NCI-H526 (cell line): ENCODE measurements at regions not wholly inside any gene's neighbourhood (a gene's known extent, or its start where the extent isn't known, plus 50 kb on each side); places are given as distances from the start of the nearest gene placed in this dataset.

Experiments
- DNase-seq, 2 experiments: peaks; one replicate each; lab custom pipeline; 2025; lab: John Stamatoyannopoulos, UW

DNA sequence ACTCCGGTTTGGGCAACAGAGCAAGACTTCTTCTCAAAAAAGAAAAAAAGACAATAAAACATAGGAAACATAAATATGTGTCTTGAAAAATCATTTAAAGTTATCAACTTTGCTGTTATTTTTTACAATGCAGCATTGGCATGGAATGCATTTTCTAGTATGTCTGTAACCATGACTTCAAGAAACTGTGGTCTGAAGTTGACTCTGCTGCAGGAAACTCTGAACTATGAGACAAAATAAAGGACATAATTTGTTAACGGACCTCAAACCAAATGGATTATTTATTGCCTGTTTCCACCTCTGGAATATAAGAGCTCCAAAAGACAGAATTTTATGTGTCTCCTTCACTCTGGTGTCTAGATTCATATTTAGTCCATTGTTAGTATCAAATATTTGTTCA is 79.1 kb downstream of the TRIB2 start:
- DNase-seq: no peak

- DNase-seq: no peak
Measured at GRCh38 chr2:12796657-12797056, 79.9 kb downstream of the TRIB2 start.

GRCh38 chr2:12797815-12798214 is 81.1 kb downstream of the TRIB2 start:
- no peak for DNase-seq

DNA sequence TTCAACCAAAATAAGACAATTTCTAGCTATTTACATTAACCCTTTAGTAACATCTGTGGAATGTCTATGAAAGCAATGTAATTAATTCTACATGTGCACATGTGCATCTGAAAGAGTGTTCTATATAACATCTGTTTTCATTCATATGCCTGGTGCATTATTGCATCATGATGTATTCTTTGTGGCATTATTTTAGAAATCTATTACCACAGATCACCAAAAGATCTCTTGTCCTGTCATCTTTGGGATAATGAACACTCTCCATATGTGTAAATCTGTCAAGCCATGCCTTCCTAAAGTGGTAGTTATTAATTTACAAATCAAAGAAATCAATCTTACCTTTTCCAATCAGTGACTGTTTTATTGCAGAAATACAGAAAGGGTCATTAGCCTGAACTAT is 86.9 kb downstream of the TRIB2 start:
- no peak for DNase-seq

DNA sequence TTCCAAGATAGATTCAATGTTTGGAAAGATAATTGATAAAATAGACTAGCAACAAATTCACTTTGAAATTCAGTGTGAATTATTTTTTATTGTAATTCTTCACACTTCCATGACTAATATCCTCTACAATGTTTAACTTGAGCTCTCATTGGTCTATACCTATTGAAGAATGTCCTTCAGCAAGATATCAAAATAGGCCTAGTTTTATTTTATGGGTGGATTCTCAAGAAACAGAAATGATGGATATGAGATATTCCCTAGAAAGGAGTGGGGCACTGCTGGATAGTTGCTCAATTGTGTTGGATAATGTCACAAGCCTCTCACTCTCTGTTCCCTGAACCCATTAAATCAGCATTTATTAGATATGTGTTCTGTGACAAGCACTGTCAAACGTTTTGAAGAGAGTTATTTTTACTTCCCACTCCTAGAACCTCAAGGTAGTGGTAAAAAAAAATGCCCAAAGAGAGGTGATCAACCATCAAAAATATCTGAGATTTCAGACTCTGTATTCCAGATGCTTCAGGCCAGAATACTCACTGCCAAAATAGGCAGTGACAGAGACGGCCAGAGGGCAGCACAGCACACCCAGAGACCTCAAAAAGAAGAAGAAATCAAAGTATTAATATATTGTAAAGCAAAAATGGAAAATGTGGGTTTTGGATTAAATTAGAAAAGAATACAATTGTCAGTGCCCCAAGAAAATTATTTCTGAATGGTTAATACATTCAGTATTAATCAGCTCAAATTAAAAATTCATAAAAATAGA is 87.5 kb downstream of the TRIB2 start:
- no peak for DNase-seq

GRCh38 chr2:12805033-12805432 is 88.3 kb downstream of the TRIB2 start:
- no peak for DNase-seq

- no peak for DNase-seq
Measured at GRCh38 chr2:12806549-12807242, 90.0 kb downstream of the TRIB2 start.

GRCh38 chr2:12807907-12808810 is 91.4 kb downstream of the TRIB2 start:
- no peak for DNase-seq

DNA sequence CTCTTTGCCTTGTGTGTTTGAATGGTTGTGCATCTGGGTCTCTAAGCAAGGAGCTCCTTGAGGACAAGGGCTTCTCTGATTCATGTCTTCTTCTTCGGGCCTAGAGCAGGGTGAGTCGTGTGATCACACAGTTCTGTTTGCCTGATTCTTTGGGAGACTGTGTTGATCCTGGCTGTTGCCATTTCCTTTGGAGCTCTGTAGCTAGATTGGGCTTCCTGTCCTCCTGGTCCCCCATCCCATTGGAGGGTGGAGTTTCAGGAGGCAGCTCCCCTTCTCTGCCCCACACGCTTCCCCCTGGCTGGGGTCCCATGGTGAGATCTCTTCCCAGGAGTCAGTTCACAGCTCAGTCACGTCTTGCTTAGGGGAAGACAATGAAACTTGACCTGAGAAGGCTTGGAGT is 92.8 kb downstream of the TRIB2 start:
- DNase-seq: no peak

DNA sequence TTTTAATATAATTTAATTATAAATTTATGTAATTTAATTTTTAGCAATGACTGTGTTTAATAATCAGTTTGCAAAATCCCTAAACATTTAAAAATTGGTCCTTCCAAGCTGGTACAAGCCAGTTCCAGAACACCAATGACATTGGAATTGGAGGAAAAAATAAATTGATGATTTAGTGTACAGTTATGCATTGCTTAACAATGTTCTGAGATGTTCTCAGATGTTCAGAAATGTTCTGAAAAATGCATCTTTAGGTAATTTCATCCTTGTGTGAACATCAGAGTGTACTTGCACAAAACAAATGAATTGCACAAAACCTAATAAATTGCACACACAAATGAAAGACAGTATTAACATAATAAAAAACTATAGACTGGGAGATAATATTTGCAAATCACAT is 95.2 kb downstream of the TRIB2 start:
- DNase-seq: no peak

DNA sequence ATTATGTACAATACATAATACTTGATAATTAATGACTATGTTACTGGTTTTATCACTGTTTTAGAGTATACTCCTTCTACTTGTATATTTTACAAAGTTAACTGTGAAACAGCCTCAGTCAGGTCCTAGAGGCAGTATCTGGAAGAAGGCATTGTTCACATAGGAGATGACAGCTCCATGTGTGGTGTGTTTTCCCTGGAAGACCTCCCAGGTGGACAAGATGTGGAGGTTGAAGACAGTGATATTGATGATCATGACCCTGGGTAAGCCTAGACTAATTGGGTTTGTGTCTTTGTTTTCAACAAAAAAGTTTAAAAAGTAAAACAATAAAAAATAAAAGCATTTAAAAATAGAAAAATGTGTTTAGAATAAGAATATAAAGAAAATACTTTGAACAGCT is 96.4 kb downstream of the TRIB2 start:
- DNase-seq: no peak

- DNase-seq: no peak
Measured at GRCh38 chr2:12816379-12817306, 99.9 kb downstream of the TRIB2 start.

DNA sequence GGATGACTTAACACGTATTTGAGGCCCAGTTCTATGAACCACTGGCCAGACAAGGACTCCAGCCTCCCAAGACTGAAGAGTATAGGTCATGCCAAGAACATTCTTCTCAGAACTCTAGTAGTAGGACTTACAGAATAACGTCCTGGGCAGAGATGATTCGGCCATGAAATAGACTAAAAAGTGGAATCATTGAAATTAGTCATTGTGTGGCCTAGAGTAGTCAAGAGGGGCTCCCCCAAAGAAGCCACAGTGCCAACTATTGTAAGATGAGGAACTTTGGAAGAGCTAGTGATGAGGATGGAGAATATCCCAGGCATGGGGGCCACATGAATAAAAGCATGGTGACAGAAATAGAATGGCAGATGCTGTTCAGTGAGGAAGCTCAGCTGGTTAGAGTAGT is 101.1 kb downstream of the TRIB2 start:
- DNase-seq: no peak

- DNase-seq: peak in 1 of 2 experiments; percentile 19
Measured at GRCh38 chr2:12818416-12819102, 101.8 kb downstream of the TRIB2 start.

- no peak for DNase-seq
Measured at GRCh38 chr2:12819103-12819475, 102.4 kb downstream of the TRIB2 start.

DNA sequence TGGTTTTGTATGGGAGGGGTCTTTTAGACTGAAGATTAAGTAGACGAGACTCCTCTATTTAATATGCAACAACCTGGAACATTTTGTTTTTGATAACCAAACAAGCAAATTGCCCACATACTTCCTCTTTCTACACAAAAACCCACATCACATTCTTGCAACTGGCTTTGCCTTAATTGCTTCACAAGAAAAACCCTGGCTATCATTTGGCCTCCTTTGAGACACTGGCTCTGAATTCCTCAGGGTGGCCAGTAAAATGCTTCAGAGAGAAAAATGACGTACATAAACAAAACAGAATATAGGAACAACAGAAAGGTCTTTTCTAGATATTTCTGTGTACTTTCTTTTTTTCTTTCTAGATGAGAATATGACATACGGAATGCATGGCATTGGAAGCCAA is 103.0 kb downstream of the TRIB2 start:
- DNase-seq: no peak

DNA sequence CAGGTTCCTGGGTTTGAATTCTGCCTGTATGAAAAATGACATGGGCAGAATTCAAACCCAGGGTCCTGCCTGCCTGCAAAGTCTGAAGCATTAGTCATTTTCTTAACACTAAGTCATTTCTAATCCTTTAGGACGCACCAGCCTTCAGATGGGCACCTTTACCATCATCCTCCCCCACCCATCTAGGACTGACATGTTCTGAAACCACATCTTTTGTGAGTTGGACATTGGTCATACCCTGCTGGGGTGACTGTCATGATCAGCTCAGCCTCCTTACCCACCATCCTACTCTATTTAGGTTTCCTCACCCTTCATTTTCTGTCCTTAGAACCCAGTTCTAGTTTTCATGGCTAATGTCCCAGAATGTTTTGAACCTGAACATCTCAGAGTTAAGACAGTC is 104.9 kb downstream of the TRIB2 start:
- no peak for DNase-seq

GRCh38 chr2:12824351-12824777 is 107.6 kb downstream of the TRIB2 start:
- DNase-seq: no peak

DNA sequence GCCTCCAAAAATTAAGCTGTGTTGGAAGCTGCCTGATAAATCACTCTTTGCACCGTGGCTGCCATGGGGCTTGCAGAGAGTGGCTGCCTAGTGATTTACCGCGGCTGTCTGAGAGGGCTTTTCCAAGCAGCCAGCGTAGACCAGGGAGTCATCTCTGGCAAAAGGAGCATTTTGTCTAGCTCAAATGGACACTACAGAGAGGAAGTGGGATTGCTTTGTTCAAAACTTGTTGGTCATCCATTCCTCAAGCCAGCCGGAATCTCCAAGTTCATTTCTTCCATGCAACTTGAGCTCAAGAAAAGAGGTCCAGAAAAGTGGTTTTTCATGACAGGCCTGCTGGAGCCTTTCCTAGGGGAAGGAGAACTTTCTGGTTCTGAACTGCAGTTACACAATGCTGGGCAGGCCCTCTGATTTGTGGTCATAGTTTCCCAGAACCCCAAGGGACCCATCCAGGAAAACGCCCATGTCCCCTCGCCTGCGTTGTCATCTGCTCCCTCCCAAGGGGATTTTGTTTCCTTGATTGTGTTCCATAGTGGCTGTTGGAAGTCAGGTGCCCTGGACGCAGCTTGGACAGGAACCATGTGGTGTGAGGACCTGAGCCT is 108.1 kb downstream of the TRIB2 start:
- no peak for DNase-seq

DNA sequence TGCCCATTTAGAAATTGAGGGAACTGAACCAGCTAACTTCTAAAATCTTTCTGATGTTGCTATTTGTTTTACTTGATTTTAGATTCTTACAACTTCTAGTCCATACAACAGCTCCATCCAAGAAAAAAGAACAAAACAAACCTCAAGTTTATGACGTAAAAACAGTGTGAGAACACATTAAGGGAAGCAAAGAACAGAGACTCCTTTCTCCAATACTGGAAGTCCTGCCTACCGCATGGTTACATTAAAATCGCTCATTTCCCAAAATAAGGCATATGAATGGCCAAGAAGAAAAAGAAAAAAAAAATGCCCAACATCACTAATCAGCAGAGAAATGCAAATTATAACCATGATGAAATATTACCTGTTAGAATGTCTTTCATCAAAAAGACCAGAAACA is 110.0 kb downstream of the TRIB2 start:
- DNase-seq: no peak

DNA sequence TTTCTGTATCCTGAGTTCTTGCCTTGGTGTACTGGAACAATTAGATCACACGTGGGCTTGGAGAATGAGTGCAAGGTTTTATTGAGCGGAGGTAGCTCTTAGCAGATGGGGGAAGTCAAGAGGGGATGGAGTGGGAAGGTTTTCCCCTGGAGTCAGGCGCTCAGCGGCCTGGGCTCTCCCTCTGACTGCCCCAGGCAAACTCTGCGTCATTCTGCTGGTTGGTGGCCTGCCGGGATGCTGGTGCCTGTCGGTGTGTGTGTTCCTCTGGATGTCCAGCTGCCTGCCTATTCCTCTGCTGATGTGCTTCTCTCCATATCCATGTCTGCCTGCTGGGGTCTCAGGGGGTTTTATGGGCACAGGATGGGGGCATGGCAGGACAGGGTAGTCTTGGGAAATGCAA is 111.0 kb downstream of the TRIB2 start:
- no peak for DNase-seq
